ENCODE measurements at regions not wholly inside any gene's neighbourhood (a gene's known extent, or its start where the extent isn't known, plus 50 kb on each side); places are given as distances from the start of the nearest gene placed in this dataset.
"Not testable (repeated sequence)": the region's sequence is repeated elsewhere in the genome, so short reads cannot be mapped to it uniquely, and the experiment has no call there.

DNA sequence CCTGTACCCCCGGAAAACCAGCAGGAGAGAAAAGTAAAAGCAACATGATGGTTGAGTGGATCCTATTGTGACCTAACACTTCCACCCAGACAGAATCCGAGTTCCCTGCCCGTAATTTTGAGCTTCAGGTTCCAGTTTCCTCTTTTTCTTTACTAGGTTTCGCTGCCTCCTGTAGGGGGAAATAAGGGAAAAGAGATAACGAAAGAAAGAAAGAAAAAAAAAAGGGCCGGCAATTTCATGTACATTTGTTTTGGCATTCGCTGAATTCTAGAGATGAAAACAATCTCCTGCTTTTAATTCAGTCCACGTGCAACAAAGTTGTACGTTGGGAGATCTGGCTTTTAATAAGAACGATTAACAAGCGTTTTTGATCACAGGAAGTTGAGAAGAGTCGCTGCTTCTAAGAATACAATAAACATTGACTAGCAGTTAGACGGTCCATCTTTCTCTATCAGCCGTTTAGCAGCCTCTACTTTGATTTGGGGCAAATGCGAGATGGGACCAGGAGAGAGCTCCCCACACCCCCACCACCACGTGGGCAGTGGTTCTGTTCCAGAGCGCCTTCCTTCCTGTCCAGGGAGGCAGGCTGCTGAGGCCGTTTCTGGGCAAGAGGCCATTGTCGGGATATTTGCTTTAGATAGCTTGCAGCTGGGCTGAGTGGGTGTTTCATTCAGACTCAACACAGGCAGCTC, 155.9 kb upstream of the RUNX1 start:
- DNase-seq = no peak

DNA sequence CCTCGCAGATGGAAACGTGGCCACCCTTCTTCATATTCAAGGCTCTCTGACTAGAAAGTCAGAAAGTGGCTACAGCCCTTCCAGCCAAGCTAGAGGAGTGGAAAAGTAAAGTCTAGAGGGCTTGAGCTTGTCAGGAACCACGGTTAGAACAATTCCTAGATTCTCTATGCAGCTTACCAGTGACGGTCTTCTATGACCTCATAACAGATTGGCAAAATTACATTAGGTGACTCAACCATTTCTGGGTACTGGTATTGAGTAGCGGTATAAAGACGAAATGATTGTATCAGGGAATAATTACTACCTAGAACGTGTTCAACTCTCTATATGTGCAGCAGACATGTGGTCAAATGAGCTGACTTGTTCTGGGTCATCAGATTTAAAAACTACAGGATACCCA, 155.0 kb upstream of the RUNX1 start:
- DNase-seq = no peak

- no peak for DNase-seq
These were observed 154.2 kb upstream of the RUNX1 start for GRCh38 chr21:35203093-35203977.

- DNase-seq = no peak
These were observed 153.3 kb upstream of the RUNX1 start for GRCh38 chr21:35202431-35202830.

DNA sequence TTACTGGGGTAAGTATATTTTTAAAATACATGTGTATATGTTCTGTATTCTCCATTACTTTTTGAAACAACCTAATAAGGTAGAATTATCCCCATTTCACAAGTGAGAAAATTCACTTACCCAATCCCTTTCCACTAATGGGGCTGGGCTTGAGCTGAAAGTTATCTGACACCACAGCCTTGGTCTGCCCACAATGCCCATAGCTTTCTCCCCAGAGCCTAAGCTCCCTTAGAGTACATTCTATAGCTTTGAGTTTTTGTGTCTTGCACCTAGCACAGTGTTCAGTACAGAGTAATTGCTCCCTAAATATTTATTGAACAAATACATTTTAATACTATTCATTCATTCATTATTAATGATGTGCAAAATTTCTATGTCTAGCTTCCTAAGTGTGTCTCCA, 152.7 kb upstream of the RUNX1 start:
- no peak for DNase-seq

GRCh38 chr21:35201288-35201687, 152.2 kb upstream of the RUNX1 start:
- DNase-seq = no peak

- no peak for DNase-seq
These were observed 150.6 kb upstream of the RUNX1 start for GRCh38 chr21:35199733-35200015.

DNA sequence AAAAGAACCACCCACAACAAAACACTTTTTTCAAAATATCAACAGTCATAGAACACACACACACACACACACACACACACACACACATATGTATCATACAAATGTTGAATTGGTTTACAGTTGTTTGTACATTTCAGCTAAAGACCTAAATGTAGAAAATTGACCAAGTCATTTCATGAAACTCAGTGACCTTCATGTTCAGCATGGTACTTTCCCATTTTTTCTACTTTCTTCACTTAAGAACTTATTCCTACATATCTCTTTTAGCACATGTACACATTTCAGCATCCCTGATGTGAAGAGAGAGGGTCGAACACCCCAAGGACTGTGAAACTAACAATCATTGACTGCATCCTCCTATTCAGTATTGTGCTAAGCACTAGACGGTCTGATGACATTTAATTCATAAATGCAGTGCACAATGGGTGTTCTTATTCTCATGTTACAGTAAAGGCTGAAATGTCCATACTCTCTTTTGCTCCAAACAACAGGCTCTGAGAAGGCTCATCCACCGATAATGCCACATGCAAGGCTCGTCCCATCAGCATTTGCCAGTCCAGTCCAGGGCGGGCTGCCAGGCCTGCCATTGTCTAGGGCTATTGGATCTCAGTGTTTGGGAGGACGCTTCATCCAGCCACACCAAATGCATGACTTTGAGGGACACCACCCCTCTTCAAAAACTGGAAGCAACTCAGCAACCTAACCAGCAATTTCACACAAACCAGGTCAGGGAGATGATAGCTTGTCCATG, 150.1 kb upstream of the RUNX1 start:
- DNase-seq = no peak

- no peak for DNase-seq
These were observed 149.5 kb upstream of the RUNX1 start for GRCh38 chr21:35198565-35198964.

DNA sequence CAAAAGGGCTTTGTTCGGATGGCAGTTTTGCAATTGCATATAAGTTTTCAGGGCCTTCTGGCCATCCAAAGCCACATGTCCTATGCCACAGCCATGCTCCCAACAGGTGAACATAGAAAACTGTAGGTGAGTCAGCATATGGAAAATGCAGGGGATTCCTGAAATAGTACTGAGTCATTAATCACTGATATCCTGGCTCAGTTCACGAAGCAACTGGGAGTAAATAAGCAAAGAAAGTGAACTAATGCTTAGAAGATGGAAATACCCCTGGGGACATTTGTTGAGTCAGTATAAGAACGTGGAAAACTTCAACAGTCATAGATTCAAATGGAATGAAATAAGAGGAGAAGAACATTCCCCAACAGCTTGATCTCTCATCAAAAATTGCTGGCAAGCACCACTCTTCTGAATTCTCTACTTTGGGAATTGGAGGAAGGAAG, 148.9 kb upstream of the RUNX1 start:
- no peak for DNase-seq

DNA sequence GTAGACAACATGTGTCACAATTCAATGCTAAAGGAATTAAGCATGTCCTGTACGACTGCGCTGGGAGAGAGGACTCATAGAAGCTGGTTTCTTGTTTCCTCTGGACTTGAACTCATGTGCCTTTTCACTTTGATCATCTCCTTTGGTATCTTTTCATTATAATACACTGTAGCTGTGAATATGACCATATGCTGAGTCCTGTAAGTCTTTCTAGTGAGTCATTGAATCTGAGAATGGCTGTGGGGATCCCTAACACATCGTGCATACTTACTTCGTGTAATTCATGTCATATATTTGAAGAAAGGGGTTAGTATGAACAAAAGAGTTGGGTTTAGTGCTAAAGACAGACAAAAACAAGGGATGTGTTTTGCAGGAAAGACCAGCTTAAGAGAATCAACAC, 148.1 kb upstream of the RUNX1 start:
- no peak for DNase-seq

DNA sequence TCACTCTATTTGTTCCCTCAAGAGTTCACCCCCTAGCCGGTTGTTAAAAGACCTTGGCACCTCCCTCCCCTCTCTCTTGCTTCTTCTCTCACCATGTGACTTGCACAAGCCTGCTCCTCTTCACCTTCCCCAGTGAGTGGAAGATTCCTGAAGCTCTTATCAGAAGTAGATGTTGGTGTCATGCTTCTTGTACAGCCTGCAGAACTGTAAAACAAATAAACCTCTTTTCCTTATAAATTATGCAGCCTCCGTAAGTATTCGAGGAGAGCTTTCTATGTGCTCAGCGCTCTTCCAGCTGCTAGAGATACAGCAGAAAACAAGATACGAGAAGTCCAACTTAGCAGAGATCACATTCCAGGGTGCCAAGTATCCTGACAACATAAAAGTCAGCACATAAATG, 147.0 kb upstream of the RUNX1 start:
- DNase-seq = no peak

DNA sequence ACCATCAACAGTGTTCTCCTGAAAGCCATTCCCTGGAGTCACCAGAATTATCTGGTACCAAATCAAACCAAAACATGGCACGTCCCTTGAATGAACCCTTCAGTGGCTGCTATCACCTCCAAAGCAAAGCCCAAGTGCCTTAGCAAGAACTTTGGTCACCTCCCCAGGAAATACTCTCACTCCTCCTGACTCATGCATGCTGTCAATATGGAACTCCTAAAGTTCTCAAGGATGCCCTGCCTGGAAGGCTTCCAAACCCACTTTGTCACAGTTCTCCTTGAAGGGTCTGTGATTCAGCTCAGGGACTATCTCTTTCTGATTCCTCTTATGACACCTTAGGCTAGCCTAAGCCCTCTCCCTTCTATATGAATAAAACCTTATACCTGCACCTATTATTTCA, 146.1 kb upstream of the RUNX1 start:
- DNase-seq = no peak

DNA sequence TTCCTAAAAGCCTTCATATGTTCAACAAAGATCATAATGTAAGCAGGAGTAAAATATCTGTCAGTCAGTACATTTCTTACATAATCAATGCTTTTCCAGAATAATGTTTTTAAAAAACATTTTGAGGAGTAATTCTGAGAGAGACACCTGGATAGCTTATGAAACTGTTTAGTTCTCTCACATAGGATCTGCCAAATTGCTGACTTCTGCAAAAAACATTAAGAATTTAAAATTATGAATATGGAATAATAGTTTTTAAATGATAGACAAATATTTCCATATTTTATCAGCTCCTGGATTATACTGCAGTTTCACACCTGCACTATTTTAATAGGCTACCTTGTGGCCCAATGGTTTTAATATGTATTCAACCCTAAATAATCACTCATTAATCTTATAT, 142.7 kb upstream of the RUNX1 start:
- no peak for DNase-seq

GRCh38 chr21:35191128-35191527, 142.0 kb upstream of the RUNX1 start:
- DNase-seq = no peak

DNA sequence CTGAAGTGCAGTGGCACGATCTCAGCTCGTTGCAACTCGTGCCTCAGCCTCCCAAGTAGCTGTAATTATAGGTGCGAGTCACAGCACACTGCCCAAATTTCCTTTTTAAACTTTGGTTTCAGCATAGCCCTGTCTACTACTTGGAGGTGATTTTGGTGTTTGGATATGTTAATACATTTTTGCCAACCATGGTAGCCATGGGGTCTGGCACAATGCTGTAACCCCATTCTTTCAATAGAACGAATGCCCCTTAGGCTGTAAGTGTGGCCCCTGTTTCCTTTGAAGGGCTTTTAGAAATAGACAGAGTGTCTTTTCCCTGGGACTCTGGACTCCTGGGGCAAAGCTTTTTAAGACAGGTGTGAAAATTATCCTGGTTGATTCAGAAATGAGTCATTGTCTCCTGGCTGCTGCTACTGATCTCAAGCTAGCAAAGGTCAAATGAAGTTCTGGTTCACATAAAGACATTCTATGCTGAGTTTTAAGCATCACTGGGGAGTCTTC, 141.1 kb upstream of the RUNX1 start:
- DNase-seq = no peak

DNA sequence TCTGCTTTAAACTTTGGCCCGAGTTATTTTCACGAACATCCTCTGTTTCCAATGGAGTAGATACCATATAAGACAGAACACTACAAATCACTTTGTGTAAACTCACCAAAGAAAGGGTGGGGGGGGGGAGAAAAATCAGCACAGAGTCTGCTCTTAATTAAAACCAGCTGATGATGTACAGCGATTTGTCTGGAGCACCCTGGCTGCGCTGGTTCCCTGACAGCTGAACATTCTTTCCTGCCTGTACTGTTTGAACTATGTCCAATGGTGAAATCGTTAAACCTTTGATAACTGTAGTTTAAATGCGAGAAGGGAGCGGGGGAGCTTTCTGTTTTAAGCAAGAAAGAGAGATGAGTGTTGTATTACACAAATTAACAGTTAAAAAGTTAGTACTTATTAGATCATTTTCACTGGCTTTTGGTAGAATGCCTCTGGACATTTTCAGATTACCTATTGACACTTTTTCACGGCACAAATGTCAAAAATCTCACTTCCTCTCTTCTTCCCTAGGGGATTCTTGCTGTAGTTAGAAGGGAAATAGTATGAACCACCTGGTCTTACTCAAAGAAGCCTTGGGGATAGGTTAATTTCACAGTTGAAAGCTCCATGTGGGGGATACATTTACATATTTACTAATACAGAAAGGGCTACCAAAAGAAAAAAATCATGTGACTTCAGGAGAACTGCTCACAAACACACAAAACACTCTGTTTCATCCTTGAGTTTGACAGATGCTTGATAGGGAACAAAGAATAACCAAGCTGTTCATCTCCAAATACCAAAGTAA, 140.2 kb upstream of the RUNX1 start:
- no peak for DNase-seq

DNA sequence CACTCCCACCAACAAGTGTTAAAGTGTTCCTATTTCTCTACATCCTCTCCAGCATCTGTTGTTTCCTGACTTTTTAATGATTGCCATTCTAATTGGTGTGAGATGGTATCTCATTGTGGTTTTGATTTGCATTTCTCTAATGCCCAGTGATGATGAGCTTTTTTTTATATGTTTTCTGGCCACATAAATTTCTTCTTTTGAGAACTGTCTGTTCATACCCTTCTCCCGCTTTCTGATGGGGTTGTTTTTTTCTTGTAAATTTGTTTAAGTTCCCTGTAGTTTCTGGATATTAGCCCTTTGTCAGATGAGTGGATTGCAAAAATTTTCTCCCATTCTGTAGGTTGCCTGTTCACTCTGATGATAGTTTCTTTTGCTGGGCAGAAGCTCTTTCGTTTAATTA, 134.3 kb upstream of the RUNX1 start:
- not testable (repeated sequence) for DNase-seq

DNA sequence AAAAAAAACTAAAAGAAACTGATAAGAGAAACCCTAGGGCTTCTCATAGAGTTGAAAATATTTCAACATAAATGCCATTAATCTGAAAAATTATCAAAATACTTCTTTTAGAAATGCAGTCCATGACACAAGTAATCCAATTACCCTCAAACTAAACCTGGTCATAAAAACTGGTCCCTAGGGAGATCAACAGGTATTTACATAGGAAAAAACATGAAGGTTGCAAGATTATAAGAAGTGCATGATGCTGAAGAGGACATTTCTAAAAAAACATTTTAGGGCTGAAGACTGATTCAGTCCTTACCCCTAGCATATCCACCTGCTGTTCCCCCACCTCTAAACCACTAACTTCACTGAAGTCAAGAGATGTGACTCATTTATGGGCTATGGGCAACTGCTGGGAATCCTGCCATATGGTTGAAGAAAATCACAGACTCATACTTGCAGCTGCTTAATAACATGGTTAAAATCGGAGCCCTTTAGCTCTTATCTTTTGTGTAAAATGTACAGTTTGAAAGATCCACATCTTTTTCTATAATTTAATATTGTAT, 131.0 kb upstream of the RUNX1 start:
- no peak for DNase-seq

DNA sequence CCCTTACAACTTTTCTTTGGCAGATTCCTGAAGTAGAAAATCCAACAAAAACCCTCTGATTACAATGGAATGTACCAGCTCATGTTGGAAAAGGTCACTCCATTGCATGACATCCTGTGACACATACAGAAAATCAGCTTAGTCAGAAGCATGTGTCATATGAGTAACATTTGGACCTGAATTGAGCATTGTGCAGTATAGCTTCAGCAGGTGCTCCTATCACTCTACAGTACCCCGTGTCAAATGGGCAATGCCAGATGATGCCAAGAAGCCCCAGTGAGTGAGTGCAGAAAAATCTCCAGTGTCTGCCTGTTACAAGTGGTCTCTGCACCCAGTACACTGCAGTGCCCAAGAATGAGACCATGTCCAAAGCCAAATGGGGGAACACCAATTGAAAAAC, 129.7 kb upstream of the RUNX1 start:
- no peak for DNase-seq

DNA sequence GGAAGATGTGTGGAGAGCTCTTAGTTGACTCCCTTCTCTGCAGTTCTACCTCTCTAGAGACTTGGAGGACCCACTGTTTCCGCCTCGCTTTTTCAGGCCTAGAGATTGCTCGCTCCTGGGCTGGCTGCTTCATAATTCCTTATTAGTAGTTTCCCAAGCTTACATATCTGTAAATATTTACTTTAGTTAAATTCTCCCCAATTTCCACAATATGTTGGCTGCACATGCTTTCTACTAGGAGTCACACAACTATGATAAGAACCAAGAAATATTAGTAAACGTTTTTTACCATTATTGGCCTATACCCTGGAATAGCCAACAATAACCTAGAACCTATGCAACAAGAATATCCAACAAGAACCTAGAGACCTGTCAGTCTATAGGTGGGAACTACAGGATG, 129.0 kb upstream of the RUNX1 start:
- no peak for DNase-seq

- no peak for DNase-seq
These were observed 123.1 kb upstream of the RUNX1 start for GRCh38 chr21:35172231-35172630.

- no peak for DNase-seq
These were observed 122.3 kb upstream of the RUNX1 start for GRCh38 chr21:35171385-35171784.
